Suprapubic skin (tissue), 3 donors: ENCODE measurements at regions not wholly inside any gene's neighbourhood (a gene's known extent, or its start where the extent isn't known, plus 50 kb on each side); places are given as distances from the start of the nearest gene placed in this dataset.

Experiments
- POLR2AphosphoS5 ChIP-seq, 3 donors: sonication (generic); formaldehyde crosslinking; IDR thresholded peaks; one replicate each; pipeline ENCODE4 v1.6.1; 2017; ENCODE audit warnings: antibody characterized with exemption in 3 of 3
- TF ChIP-seq, protein P1 (sequence below), 2 donors: fragments of 200-600 bp in 1 of 2; fragments of 450-650 bp in 1 of 2; sonication (generic) in 1 of 2; IDR thresholded peaks; one replicate each; pipeline ENCODE4 v1.5.1; 2016 to 2019; ENCODE audit warnings: antibody characterized with exemption in 2 of 2, mild to moderate bottlenecking in 1 of 2, moderate library complexity in 1 of 2

DNA sequence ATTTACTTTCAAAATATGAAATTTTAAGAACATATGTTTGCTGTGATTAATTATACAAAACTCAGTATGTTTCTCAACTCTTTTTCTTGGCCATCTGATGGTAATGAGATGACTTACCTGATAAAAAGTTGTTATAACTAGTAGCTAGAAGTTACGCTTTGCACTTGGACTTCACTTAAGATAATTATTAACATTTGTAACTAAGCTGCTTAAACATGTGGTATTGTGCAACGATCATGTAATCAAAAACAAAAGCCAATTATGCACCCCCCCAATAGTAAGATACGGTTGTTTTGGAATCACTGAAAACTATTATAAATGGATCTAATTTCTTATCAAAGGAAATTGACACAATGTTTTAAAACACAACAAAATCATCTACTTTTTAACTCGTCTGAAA, 342.9 kb downstream of the CNTN3 start:
- no peak for TF ChIP-seq POLR2AphosphoS5 (IDR thresholded peaks at IDR 0.05)
- TF ChIP-seq, protein P1, sequence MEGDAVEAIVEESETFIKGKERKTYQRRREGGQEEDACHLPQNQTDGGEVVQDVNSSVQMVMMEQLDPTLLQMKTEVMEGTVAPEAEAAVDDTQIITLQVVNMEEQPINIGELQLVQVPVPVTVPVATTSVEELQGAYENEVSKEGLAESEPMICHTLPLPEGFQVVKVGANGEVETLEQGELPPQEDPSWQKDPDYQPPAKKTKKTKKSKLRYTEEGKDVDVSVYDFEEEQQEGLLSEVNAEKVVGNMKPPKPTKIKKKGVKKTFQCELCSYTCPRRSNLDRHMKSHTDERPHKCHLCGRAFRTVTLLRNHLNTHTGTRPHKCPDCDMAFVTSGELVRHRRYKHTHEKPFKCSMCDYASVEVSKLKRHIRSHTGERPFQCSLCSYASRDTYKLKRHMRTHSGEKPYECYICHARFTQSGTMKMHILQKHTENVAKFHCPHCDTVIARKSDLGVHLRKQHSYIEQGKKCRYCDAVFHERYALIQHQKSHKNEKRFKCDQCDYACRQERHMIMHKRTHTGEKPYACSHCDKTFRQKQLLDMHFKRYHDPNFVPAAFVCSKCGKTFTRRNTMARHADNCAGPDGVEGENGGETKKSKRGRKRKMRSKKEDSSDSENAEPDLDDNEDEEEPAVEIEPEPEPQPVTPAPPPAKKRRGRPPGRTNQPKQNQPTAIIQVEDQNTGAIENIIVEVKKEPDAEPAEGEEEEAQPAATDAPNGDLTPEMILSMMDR (IDR thresholded peaks at IDR 0.05), result no peak
